GM19397 (cell line): ENCODE measurements at regions not wholly inside any gene's neighbourhood (a gene's known extent, or its start where the extent isn't known, plus 50 kb on each side); places are given as distances from the start of the nearest gene placed in this dataset.

Experiments
- ATAC-seq: cut with Tn5 transposase; IDR thresholded peaks from one replicate; pipeline ENCODE4 v1.9.1; 2021; ENCODE audit warnings: mild to moderate bottlenecking, moderate library complexity; ENCODE audit not compliant: unreplicated experiment

DNA sequence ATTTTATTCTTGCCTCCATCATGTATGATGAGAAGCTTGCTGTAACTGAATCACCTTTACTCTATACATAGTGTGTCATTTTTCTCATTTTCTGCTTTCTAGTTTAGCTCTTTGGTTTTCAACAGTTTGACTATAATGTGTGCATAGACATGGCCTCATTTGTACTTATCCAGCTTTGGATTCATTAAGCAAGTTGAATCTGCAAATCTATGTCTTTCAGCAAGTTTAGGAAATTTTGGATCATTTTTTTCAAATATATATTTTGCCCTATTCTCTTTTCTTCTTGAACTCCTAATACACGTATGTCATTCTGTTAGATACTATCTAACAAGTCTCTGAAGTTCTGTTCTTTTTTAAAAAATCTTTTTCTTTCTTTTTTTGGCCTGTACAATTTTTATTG, 57.8 kb downstream of the PRLHR start:
- no peak for ATAC-seq

DNA sequence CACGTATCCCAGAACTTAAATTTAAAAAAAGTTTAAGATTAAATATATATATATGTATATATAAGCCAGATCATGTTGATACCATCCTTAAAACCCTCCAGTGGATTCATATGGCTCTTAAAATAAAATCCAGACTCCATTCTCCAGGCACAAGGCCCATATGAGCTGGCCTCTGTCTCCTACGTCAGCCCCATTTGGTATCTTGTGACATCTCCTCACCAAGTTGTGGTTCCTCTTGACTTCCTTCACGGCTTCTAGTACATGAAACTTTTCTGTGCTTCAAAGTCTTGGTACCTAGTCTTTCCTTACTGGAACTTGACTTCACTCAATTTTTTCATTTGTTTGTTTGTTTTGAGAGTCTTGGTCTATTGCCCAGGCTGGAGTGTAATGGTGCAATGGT, 61.3 kb downstream of the PRLHR start:
- ATAC-seq: no peak

DNA sequence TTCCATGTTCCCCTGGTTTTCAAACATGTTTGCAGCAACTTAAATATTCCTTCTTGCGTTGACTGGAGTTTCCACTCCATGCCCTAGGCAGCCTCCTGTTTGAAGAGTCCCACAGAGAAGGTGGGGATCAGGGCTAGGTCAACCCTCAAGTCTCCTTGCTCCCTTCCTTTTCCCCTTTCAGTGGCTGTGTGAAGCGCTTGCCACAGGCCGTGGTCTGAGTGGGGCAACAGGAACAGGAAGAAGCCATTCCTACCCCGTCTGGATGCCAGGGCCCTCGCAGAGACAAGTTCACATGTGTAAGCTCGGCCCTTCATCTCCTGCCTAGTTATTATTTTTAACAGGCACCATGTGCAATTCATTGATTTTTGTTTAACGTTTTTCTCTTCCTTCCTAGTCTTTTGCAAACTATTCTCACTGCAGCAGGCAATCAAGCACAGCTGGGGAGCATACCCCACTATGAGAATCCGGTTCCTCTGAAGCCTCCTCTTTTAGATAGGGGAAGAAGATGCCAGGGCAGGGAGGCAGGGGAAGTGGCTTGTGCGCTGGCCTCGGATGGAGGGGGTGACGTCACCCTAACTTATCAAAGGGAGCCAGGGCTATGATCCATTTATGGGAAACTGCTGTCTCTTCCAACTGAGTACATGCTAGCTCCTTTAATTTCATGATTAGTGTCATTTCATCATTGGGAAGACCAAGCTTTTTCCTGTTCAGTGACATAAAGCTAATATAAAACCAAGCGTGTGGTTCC, 64.2 kb downstream of the PRLHR start:
- ATAC-seq: no peak

DNA sequence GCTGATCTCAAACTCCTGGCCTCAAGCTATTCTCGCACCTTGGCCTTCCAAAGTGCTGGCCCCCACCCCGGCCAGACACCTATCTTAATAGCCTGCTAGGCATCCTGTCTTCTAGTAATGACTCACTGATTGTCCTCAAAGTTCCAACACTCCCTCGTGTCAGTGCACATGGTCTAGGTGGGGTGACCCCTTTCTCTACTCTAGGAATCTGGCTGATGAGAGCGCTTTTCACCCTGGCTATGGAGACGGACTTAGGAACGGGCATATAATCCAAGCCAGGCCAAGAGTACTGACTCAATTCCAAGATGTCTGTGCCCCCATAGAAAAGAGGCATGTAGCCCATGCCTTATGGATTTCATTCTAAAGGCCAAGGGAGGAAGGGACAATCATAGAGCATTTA, 67.0 kb downstream of the PRLHR start:
- ATAC-seq: no peak

DNA sequence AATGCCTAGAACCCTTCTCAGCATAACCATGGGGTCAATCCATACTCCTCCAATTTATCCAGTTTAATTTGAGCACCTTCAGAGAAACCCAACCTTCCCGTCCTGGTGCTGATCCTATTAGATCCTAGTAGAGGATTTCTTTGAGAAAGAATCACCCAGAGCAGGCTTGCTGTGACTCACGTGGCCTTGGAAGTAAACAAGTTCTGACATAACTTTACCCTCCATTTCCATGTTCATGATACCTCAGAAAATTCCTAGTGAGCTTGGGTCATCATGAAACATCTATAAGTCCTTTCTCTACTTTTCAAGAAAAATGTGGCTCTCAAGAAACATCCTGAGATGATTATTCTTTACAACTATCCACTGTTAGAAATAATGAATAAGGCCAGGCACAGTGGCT, 71.7 kb downstream of the PRLHR start:
- ATAC-seq: no peak

DNA sequence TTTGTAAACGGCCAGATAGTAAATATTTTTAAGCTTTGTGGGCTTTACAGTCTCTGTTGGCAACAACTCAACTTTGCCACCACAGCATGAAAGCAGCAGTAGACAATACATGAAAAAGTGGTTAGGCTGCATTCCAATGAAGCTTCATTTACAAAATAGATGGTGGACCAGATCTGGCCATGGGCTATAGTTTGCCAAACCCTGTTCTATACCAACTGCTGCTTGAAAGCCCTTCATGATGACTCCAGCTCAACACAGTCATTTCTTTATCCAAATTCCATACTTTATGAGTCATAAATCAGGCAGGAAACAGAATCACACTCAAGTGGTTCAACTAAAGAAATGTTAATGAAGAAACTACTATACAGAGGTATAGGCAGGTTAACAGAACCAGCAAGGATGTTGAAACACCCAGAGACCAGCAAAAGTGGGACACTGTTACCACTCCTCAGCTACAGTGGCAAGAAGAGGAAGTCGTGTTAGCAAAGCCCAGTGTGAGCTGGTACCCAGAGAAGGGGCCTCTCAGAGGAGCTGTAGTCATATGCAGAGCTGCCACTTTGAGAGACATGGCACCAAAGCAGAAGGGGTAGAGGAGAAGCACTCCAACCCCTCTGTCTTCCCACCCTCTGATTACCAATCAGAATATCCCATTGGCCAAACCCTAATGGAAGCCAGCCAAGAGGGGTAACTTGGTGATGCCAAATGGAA, 72.5 kb downstream of the PRLHR start:
- ATAC-seq: no peak

DNA sequence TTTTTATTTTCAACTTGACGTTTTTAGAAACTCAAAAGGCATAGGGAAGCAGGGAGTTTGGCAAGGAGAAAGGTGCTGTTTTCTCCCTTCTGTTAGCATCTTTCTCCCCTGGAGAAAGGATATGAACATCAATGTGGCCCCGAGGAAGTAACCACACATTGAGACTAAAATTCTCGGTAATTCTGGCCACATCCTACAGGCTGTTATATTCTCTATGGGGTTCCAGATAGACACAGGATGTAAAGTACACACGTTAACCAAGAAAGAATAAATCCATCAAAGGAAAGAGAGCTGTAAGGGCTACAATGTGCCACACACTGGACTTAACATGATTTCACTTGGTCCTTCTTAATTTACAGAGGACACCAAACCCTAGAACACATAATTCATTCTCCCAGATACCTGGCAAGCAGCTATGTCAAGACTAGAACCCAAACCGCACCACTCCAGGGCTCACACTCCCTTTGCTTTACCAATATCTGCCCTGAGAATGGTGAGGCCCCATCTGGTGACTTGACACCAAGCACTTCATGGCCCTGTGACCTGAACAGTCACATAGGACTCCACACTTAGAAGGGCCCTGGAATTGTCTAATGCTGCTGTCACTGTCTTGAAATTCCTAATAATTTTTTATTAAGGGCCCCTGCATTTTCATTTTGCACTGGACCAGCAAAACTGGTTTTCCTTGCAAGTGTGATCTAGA, 73.9 kb downstream of the PRLHR start:
- ATAC-seq: no peak

DNA sequence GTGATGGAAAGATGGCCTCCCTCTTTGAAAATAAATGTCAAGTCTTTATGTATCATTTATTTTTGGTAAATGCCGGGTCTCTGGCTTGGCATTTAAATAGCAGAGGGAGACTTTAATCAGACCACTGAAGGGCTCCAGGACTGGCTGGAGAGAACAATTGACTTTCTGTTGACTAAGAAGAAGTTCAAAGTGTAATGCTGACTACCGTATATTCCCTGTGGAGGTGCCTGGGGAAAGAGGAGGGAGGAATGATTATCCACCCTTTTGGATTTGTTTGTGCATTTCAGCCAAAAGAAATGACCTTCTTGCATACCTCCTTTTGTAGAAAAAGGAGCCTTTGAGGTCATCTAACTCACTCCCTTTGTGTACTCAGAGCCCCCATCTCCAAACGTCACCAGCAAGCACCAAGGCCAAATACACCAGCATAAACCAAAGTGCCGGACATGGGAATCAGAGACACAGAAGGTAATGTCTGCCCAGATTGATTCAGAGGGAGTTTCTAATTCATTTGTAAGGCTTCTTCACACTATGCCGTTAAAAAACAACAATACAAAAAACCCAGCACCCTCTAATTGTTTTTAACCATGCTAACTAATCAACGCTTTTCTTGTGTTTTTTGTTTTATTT, 75.2 kb downstream of the PRLHR start:
- ATAC-seq: no peak

DNA sequence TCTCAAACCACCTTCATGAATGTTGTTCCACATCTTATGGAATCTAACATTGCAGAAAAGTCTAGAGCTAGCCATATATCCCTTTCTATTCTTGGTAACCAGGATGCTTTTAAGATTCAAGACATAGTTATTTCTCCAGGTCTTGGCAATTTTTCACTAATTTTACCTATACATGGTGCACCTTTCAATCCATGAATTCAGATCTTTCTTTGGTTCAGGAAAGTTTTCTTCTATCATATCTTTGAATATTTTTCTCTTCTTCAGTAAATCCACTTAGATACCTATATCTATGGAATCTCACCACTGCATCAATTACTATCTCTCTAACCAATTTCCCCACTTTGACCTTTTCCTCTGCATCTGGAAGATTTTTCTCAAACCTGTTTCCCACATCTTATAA, 77.4 kb downstream of the PRLHR start:
- ATAC-seq: no peak

DNA sequence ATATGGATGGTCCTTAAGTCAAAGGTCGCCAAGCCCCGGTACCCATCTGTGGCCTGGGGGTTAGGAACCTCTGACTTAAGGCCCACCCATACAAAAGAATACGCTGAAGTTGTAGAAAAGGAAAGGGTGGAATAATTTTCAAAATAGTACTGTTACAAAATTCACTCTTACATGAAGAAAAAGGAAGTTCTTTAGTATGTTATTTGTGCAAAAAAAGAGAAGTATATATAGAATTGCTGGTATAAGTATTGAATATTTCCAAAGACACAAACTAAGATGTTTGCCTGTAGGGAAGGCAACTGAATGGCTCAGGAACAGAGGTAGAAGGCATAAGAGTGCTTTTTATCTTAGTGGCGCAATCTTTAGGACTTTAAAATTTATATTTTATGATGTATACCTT, 78.7 kb downstream of the PRLHR start:
- no peak for ATAC-seq

DNA sequence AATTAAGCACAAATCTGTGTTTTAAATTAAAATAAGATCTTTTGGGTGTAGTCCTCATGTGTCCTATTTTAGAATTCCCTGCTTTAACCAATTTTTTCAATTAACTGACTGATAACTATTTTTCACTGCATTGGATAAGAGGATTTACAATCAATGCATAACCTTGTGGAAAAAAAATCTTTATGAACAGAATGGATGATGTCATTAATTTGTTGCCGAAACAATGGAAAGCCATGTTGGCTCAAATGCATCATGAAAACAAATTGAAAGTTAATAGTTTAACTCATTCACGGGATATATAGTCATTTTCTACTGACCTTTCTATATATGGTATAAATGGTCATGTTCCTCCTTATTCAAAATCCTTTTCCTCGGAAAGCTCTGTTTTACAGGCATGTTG, 82.3 kb downstream of the PRLHR start:
- no peak for ATAC-seq

DNA sequence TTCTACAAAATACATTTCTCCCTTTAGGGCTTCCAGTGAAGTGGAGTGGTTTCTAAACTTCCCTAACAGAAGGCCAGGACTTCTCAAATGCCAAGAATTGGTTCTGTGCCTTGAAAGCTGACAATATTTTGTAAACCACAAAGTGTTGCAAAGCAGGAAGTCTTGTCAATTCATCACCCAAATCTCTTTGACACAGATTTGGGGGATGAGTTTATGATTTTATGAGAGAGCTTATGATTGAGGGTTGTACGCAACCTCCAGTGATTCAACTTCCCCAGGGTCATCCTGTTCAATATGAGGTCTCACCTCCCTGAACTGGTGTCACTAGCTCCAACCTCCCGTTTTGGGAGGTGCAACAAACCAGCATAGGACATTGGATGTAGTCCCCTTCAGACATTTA, 83.7 kb downstream of the PRLHR start:
- no peak for ATAC-seq

DNA sequence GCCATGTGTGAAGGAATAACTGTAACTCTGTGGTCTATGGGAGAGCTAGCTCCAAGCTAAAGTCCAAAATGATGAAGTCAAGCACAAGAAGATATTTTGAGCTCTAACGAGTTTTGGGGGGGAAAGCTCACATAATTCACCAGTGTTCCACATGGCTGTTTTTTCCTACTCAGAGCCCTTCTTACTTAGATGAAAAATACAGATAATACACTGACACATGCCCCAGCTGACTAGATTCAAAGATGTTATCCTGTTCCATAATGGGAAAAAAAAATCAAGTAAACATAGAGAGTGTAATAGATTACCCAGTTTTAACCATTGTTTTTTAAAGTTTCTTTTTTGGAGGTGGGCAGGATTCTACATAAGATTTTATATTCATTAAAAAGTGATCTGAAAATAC, 86.6 kb downstream of the PRLHR start:
- no peak for ATAC-seq

DNA sequence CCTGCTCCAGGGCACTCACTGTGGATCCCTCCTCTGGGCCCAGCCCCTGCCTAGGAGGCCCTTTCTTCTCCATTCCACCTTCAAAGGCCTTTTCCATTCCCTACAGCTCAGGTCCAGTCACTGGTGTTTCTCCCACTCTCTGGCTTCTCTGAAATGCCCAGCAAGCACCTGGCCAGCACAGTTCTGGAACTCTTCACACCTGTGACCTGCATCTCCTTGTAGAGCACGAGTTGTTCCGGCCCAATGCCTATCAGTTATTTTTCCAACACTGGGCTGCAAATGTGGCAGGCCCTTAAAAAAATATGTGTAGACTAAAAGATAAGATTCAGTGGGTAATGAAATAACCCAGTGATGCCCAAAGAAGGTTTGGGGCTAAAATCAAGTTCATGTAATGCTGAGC, 87.1 kb downstream of the PRLHR start:
- no peak for ATAC-seq

DNA sequence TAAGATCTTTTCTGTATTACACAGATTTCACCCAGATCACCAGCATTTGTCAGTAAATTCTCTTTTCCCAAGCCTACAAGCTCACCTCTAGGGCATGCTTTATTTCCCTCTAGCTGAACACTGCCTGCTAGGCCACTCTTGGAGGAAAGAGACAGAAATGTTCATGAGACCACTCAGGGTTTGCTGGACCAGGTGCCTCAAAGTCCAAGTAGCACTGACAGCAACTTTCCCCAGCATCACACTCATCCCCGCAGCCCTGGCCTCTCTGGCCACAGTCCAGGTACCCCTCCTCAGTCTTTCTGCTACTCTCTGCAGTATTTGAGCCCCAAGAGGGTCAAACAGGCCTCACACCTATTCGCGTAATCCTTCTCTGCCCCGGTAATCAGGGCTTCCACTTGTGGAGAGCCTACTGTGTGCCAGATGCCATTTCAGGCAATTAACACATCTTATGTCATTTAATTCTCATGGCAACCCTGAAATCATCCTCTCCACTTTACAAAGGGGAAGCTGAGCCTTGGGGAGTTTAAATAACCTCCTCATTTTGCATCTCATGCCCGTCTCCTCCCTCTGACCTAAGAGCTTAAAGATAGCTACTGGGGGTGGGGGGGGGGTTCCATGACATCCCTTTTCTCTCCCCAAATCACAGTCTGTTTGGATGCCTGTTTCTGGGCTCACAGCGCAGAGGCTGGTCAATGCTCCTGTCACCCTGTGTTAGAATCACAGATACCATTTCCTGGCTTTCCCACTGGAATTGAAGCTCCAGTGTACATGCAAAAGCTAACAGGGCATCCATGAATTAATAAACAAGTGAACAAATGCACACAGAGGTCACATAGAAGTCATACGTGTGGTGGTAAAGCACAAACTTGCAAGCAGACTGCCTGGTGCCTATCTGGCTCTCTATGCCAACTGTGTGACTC, 88.5 kb downstream of the PRLHR start:
- ATAC-seq: no peak

DNA sequence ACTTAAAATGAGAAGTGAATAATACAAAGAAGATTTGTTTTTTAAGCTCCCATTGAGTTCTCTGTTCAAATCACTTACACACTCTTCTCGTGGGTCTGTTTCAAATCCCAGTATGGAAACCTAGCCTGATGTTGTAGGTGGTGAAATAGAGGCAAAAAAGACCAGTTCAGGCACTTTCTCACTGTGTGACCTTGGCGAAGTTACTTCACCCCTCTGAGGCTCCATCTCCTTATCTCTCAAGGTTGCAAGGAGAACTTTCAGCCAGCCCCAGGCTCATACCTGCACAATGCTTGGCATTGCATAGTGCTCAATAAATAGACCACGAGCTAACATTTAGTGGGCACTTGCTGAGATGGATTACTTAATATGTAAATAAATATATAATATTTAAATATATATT, 90.1 kb downstream of the PRLHR start:
- ATAC-seq: no peak

DNA sequence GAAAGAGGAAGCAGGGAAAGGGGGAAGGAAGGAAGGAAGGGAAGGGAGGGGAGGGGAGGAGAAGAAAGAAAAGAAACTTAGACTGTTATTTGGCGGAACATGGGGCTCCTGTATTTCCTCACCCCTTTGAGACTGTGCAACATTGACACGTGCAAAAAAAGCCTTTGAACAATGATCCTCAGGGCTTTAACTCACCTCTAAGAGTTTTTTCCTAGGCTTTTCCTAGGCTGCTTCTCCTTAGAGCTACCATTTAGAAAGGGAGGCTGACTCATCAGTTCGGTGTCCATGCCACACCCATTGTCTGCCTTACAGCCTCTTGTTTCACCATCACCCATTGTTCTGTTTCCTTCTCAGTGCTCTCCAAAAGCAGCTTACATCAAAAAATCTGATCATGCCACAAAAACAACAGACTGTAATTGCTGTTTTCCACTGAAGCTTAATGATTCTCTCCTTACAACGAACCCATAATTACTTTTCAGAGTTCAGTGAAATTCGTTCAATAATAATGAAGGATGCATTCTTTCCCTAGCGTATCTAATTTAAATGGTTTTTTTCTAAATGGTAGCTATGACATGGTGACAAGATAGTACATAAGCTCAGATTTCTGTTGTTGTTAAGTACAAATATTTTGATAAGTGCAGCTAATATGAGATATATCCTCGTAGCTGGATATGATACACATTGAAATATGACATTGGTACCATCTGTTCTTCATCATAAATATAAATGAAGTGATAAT, 90.8 kb downstream of the PRLHR start:
- no peak for ATAC-seq

DNA sequence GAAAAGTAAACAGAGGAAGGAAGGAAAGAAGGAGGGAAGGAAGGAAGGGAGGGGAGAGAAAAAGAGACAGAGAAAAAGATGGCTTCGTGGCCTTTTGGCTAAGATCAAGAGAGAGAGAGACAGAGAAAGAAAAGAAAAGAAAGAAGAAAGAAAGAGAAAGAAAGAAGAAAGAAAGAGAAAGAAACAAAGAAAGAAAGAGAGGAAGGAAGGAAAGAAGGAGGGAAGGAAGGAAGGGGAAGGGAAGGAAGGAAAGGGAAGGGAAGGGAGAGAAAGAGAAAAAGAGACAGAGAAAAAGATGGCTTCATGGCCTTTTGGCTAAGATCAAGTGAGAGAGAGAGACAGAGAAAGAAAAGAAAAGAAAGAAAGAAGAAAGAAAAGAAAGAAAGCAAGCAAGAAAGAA, 91.4 kb downstream of the PRLHR start:
- ATAC-seq: no peak

DNA sequence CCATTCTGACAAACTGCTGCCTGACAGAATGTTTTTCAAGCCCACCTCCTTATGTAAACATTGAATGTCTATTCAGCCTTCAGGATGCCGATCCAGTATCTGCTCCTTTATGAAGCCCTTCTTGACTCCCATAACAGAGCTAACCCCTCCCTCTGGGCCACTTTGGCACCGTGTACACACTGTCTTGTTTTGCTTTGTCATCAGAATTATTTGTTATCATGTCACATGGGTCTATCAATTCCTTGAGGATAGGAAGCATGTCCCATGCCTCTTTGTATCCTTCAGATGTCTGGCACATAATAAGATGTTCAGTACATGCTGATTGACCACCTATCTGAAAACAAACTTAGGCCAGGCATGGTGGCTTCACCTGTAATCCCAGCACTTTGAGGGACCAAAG, 92.3 kb downstream of the PRLHR start:
- ATAC-seq: no peak
